T-helper 2 cell treated with Interferon-gamma antibody and Interleukin-4, amounts not matched to agents 100 ng/mL and 5 ng/mL, for 36 hours (primary cell): ENCODE measurements at regions not wholly inside any gene's neighbourhood (a gene's known extent, or its start where the extent isn't known, plus 50 kb on each side); places are given as distances from the start of the nearest gene placed in this dataset.
"Not testable (repeated sequence)": the region's sequence is repeated elsewhere in the genome, so short reads cannot be mapped to it uniquely, and the experiment has no call there.

ENCODE experiments used
- intact Hi-C: fragments of 100-400 bp; cut with micrococcal nuclease; formaldehyde crosslinking; loops from one replicate; pipeline ENCODE4 v1.15.1; 2023

DNA sequence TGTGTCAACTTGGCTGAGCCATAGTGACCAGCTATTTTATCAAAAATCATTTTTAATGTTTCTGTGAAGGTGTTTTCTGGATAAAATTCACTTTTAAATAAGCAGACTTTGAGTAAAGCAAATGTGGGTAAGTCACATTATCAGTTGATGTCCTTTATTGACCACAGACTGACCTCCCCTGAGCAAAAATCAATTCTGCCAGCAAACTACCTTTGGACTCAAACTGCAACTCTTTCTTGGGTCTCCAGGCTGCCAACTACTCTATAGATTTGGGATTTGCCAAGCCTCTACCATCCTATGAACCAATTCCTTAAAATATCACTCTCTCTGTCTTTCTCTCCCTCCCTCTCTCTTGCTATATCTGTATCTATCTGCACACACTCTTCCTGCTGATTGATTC is 1571.7 kb upstream of the NUDT12 start:
- intact Hi-C loops, result no loop called here

- intact Hi-C loops, result no loop called here
Measured at GRCh38 chr5:105133087-105133486, 1570.5 kb upstream of the NUDT12 start.

DNA sequence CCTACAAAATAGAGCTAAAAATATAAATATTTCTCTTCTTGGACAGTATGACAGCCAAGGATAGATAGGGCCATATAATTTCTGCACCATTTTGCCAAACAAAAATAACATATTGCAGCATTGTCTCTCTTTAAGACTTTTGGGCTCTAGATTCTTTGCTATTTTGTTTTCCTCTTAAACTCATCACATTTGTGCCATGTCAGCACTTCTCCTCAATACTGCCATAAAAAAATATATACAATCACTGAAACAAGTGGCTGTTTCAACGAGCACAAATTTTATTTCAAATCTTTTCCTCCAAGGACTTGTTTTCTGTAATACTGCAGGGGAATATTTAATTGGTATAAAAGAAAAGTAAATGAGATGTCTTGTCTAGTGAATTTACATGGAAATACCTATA is 1570.0 kb upstream of the NUDT12 start:
- intact Hi-C loops, result no loop called here

GRCh38 chr5:105131045-105131444 is 1568.5 kb upstream of the NUDT12 start:
- intact Hi-C loops, result no loop called here

DNA sequence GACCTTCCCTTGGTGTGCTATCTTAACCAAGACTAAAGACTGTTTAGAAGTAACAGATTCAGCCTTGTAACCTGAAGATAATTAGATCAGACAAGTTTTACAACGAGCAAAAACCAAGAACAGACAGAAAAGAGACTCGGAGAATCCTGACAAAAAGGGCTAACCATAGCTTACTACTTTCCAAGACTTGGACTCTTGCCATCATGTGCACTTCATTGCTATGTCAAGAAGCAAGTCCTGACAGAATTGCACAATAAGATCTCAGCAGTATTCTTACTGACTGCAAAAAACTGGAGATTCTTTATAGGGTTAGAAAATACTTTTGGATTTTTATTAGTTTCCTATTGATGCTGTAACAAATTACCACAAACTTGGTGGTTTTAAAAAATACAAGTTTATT is 1539.0 kb upstream of the NUDT12 start:
- intact Hi-C loops, result no loop called here

- intact Hi-C loops, result no loop called here
Measured at GRCh38 chr5:105088961-105089360, 1526.4 kb upstream of the NUDT12 start.

GRCh38 chr5:105088102-105088501 is 1525.5 kb upstream of the NUDT12 start:
- intact Hi-C loops, result no loop called here

- intact Hi-C loops, result no loop called here
Measured at GRCh38 chr5:105057893-105058292, 1495.3 kb upstream of the NUDT12 start.

DNA sequence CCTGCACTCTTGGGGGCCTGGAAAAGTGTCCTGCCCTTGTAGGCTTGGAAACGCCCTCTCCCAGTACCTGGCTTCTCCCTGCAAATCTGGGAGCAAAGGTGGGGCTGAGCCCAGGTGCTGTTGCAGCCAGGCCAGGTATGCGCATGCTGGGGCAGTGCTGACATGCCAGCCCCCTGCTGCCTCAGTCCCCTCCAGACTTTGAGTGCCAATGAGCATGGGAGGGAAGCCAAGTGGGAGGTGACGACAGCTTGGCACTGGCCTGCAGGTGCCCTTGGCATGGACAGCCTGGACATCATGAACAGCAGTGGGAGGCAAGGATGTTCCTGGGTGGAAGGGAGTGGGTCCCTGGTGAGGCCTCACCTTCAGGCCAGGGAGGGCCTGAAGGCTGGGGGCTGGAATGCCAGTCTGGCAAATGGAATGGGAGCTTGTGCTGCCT is 1494.4 kb upstream of the NUDT12 start:
- intact Hi-C loops, result no loop called here

DNA sequence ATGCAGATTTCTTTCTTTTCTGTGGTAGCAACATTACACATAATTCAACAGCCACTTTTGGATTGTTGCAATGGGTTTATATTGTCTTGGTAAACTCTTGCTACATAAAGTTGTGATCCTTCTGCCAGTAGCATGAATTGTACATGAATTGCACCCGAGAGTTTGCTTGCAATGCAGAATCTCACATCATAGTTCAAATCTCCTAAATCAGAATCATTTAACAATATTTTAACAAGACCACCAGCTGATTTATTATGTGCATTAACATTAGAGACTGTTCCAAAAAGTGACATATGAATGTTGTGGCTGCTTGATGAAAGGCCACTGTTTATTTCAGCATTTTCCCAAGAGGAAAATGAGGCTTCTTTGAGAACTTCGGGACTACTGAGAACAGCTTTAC is 1491.8 kb upstream of the NUDT12 start:
- intact Hi-C loops, result no loop called here

DNA sequence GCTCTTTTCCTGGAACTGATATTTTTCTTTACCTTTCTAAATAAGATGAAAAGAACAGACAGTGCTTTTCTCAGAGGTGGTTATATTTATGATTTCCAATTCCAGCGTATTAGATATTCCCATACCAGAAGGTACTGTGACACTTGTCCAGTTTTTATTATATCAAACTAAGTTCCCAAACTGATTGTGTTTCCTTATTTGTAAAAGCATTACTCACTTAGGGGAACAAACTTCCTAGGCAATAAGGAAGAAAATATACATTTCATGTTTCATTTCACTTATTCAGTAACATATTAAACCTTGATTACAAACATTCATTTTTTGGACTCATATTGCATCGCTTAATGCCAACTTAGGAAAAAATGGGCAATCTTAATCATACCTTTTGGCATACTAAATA is 1480.0 kb upstream of the NUDT12 start:
- intact Hi-C loops, result no loop called here

DNA sequence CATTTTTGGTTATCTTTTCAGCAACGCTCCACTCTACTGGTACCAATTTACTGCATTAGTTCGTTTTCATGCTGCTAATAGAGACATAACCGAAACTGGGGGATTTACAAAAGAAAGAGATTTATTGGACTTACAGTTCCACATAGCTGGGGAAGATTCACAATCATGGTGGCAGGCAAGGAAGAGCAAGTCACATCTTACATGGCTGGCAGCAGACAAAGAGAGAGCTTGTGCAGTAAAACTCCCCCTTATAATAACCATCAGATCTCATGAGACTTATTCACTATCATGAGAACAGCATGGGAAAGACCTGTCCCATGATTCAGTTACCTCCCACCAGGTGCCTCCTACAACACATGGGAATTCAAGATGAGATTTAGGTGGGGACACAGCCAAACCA is 1474.2 kb upstream of the NUDT12 start:
- intact Hi-C loops, result not testable (repeated sequence)

DNA sequence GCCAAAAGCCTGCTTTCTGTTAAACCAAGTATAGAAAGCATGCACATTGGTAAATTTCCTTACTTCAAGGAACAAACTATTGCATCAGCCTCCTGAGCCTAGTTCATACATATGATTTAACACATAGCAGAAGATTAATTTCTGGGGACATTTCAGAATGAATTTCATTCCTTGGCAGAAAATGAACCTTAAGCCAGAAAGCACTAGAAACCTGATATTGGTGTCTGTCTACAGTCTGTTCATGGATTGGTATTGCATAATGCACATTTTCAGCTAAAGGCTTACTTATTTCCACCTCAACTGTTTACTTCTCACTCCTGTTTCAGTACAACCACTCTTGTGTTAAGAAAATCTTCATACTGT is 1471.8 kb upstream of the NUDT12 start:
- intact Hi-C loops, result no loop called here

DNA sequence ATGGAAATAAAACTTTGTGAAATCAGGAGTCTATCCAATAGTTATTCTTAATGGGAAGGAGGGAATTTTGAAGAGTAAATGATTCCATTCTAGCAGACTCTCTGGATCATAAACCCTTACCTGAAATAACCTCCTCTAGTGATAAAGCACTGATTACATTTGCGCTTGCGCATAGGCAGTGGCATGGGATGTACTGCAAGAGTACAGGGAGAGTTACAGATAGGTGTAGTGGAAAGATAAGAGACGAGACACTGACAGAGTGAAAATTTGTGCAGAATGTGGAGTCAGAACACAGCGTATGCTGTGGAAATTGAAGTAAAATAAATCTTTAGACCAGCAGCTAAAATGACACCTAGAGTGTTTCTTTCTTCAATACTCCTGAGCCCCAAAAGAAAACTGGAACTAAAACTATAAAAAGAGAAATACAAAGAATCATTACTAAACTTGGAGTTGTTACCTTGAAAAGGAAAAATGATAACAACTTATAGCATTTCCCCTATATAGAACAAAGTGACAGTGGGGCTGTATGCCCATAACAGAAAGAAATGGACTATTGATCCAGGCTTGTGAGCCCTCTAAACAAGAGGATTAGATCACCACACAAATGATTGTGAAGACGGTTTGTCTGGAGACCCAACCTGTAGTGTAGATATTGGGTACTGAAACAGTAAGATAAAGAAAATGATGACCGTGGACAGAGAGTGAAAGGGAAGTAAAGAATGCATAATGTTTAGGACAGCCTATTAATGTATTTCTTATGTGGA is 1471.2 kb upstream of the NUDT12 start:
- intact Hi-C loops, result no loop called here

DNA sequence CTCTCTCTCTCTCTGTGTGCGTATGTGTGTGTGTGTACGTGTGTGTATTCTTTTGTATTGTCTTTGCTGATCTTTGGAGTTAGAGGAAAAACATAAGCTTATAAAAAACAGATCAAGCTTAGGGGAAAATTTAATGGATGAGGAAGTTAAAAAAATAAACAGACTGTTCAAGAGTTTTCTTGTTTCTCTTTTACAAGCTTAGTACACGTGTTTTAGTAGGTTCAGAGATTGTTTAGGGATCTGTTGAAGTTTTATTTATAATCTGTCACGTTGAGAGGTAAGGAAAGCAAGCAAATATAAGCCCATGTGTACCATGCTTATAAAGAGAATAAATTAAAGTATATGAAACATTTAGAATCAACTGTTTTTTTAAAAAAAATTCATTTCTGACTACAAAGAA is 1470.3 kb upstream of the NUDT12 start:
- intact Hi-C loops, result no loop called here

GRCh38 chr5:105030153-105030552 is 1467.6 kb upstream of the NUDT12 start:
- intact Hi-C loops, result no loop called here

- intact Hi-C loops, result no loop called here
Measured at GRCh38 chr5:105015098-105015497, 1452.5 kb upstream of the NUDT12 start.

DNA sequence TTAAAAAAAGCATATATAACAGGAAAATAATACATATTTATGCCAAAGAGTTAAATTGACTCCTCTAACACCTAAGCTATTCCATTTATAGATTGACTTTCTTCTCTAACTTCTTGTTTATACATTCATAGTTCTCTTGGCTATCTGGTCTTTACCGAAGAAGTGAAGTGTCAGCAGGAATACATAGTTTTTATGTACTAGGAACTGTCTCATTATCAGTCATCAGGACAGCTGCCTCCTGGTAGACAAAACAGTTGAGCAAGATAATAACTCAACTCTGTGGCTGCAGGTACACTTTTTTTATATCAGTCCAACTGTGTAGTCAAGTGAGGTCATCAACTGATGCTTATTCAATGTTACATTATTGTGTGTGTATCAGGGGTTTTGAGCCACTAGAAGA is 1436.0 kb upstream of the NUDT12 start:
- intact Hi-C loops, result no loop called here

GRCh38 chr5:104998169-104998568 is 1435.6 kb upstream of the NUDT12 start:
- intact Hi-C loops, result no loop called here

DNA sequence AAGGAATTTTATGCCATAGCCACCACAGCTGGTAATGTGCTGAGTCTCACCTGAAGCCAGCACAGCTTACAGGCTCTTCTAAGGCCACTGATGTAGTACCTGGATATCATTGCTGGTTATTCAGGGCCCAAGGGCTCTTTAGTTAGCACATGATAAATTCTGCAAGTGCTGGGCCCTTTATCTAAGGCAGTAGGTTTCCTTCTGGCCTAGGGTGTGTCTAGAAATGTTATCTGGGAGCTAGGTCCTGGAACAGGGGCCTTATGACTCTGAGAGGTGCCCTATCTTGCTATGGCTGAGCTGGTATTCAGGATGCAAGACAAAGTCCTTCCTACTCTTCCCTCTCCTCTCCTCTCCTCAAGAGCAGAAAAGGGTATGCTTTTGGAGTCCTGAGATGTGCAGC is 1424.5 kb upstream of the NUDT12 start:
- intact Hi-C loops, result no loop called here

GRCh38 chr5:104977529-104977928 is 1414.9 kb upstream of the NUDT12 start:
- intact Hi-C loops, result no loop called here

DNA sequence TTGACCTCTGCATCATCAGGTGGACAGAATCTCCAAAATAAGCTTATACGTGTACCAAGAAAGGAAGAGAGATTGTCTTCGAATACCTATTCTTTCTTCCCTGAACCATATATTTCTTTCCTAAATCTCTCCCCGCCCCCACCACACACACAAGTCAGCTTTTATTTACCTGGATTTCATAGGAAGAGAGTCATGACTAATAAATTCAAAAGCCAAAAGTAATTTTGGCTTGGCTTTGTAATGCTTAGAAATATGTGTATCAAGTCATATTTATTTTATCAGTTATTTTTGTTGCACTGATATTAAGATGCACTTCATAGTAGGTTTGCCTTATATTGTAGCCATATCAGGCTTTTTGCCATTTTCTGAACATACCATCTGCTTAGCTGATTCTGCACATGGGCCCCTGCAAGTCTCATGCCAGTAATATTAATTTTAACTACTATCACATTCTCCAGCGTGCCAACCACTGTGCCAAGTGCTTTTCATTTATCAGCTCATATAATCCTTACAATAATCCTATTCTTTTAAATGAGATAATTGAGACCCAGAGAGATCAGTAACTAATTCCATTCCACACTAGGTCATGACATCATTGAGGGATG is 1405.3 kb upstream of the NUDT12 start:
- intact Hi-C loops, result no loop called here

- intact Hi-C loops, result no loop called here
Measured at GRCh38 chr5:104965006-104965405, 1402.4 kb upstream of the NUDT12 start.
